BLaER1 (cell line): ENCODE measurements at regions not wholly inside any gene's neighbourhood (a gene's known extent, or its start where the extent isn't known, plus 50 kb on each side); places are given as distances from the start of the nearest gene placed in this dataset.

Source experiments
- H3K27ac ChIP-seq: shearing (Covaris generic); formaldehyde crosslinking; 2 replicates; pipeline ENCODE4 v1.8.1; 2022
- H3K27me3 ChIP-seq: shearing (Covaris generic); formaldehyde crosslinking; 2 replicates; pipeline ENCODE4 v1.8.1; 2022
- H3K36me3 ChIP-seq: shearing (Covaris generic); formaldehyde crosslinking; 2 replicates; pipeline ENCODE4 v1.8.1; 2022
- H3K4me1 ChIP-seq: shearing (Covaris generic); formaldehyde crosslinking; 2 replicates; pipeline ENCODE4 v1.8.1; 2022
- H3K4me2 ChIP-seq: shearing (Covaris generic); formaldehyde crosslinking; 2 replicates; pipeline ENCODE4 v1.8.1; 2022
- H3K4me3 ChIP-seq: shearing (Covaris generic); formaldehyde crosslinking; 2 replicates; pipeline ENCODE4 v1.8.1; 2022
- H3K9ac ChIP-seq: shearing (Covaris generic); formaldehyde crosslinking; 2 replicates; pipeline ENCODE4 v1.8.1; 2022
- H3K9me3 ChIP-seq: shearing (Covaris generic); formaldehyde crosslinking; 2 replicates; pipeline ENCODE4 v1.8.1; 2022
- H4K20me1 ChIP-seq: shearing (Covaris generic); formaldehyde crosslinking; 2 replicates; pipeline ENCODE4 v1.8.1; 2022
- Cebpa-rat ChIP-seq: shearing (Covaris generic); IDR thresholded peaks from 2 replicates; pipeline ENCODE4 v1.8.1; 2022

- H4K20me1 ChIP-seq: no peaks in the 10 kb centered on the region
- no peaks in the 10 kb centered on the region for H3K4me1 ChIP-seq
- H3K27me3 ChIP-seq: no peaks in the 10 kb centered on the region
- no peak overlapping the region for H3K4me3 ChIP-seq
- no peak overlapping the region for H3K27ac ChIP-seq
- TF ChIP-seq Cebpa-rat: no peak
- 0 out of 2 replicates have a peak, but pooled peaks cover 3% of the 10 kb centered on the region for H3K9me3 ChIP-seq
- no peak overlapping the region for H3K9ac ChIP-seq
- H3K36me3 ChIP-seq: no peaks in the 10 kb centered on the region
- no peak overlapping the region for H3K4me2 ChIP-seq
Observed at GRCh38 chr5:61768692-61769281, 436.7 kb downstream of the ZSWIM6 start.

GRCh38 chr5:61771062-61771461 lies 439.0 kb downstream of the ZSWIM6 start:
- Histone ChIP-seq H3K36me3 (no peaks in the 10 kb centered on the region), H3K27ac (no peak overlapping the region)

GRCh38 chr5:61771808-61772207 lies 439.8 kb downstream of the ZSWIM6 start:
- Histone ChIP-seq H3K4me1 (no peaks in the 10 kb centered on the region), H3K27ac (no peak overlapping the region), H4K20me1 (no peaks in the 10 kb centered on the region), H3K9me3 (no peaks in the 10 kb centered on the region), H3K27me3 (no peaks in the 10 kb centered on the region), H3K9ac (no peak overlapping the region), H3K4me2 (no peak overlapping the region), H3K36me3 (no peaks in the 10 kb centered on the region), H3K4me3 (no peak overlapping the region)
- no peak for TF ChIP-seq Cebpa-rat

More at GRCh38 chr5:61771062-61771461, 439.0 kb downstream of the ZSWIM6 start:
- Histone ChIP-seq H3K9ac (no peak overlapping the region), H3K4me2 (no peak overlapping the region), H3K4me3 (no peak overlapping the region), H4K20me1 (no peaks in the 10 kb centered on the region), H3K27me3 (no peaks in the 10 kb centered on the region), H3K9me3 (no peaks in the 10 kb centered on the region), H3K4me1 (no peaks in the 10 kb centered on the region)
- TF ChIP-seq Cebpa-rat: no peak

GRCh38 chr5:61775901-61776300 lies 443.8 kb downstream of the ZSWIM6 start:
- Histone ChIP-seq H4K20me1 (no peaks in the 10 kb centered on the region), H3K27me3 (no peaks in the 10 kb centered on the region), H3K9ac (no peak overlapping the region), H3K27ac (no peak overlapping the region), H3K4me3 (no peak overlapping the region), H3K9me3 (no peaks in the 10 kb centered on the region), H3K36me3 (no peaks in the 10 kb centered on the region), H3K4me2 (no peak overlapping the region), H3K4me1 (peaks cover 9% of the 10 kb centered on the region)
- no peak for TF ChIP-seq Cebpa-rat

GRCh38 chr5:61777292-61777691 lies 445.2 kb downstream of the ZSWIM6 start:
- H3K4me3 ChIP-seq: no peak overlapping the region
- peak overlapping the region; percentile 53 for H3K4me2 ChIP-seq
- TF ChIP-seq Cebpa-rat: no peak
- peaks cover 9% of the 10 kb centered on the region for H3K4me1 ChIP-seq
- H3K27me3 ChIP-seq: no peaks in the 10 kb centered on the region
- no peak overlapping the region for H3K9ac ChIP-seq
- H3K27ac ChIP-seq: no peak overlapping the region
- no peaks in the 10 kb centered on the region for H4K20me1 ChIP-seq
- H3K9me3 ChIP-seq: no peaks in the 10 kb centered on the region
- no peaks in the 10 kb centered on the region for H3K36me3 ChIP-seq

GRCh38 chr5:61779743-61780142 lies 447.7 kb downstream of the ZSWIM6 start:
- H3K27me3 ChIP-seq: no peaks in the 10 kb centered on the region
- peaks cover 9% of the 10 kb centered on the region for H3K4me1 ChIP-seq
- H3K9me3 ChIP-seq: no peaks in the 10 kb centered on the region
- no peaks in the 10 kb centered on the region for H4K20me1 ChIP-seq
- TF ChIP-seq Cebpa-rat: no peak
- no peak overlapping the region for H3K4me3 ChIP-seq
- H3K9ac ChIP-seq: no peak overlapping the region
- H3K36me3 ChIP-seq: no peaks in the 10 kb centered on the region
- no peak overlapping the region for H3K27ac ChIP-seq
- no peak overlapping the region for H3K4me2 ChIP-seq

GRCh38 chr5:61783481-61783880 lies 451.4 kb downstream of the ZSWIM6 start:
- no peak for TF ChIP-seq Cebpa-rat
- H3K4me2 ChIP-seq: no peak overlapping the region

GRCh38 chr5:61784341-61784740 lies 452.3 kb downstream of the ZSWIM6 start:
- TF ChIP-seq Cebpa-rat: no peak
- Histone ChIP-seq H3K9me3 (no peaks in the 10 kb centered on the region), H3K27me3 (no peaks in the 10 kb centered on the region), H3K4me1 (no peaks in the 10 kb centered on the region), H3K4me2 (no peak overlapping the region), H3K9ac (no peak overlapping the region), H3K36me3 (no peaks in the 10 kb centered on the region), H3K27ac (no peak overlapping the region), H3K4me3 (no peak overlapping the region), H4K20me1 (no peaks in the 10 kb centered on the region)

More at GRCh38 chr5:61783481-61783880, 451.4 kb downstream of the ZSWIM6 start:
- Histone ChIP-seq H3K4me3 (no peak overlapping the region), H3K9ac (no peak overlapping the region), H3K27ac (no peak overlapping the region), H4K20me1 (no peaks in the 10 kb centered on the region), H3K36me3 (no peaks in the 10 kb centered on the region), H3K9me3 (no peaks in the 10 kb centered on the region), H3K27me3 (no peaks in the 10 kb centered on the region), H3K4me1 (no peaks in the 10 kb centered on the region)

- TF ChIP-seq Cebpa-rat: no peak
- Histone ChIP-seq H3K27ac (no peak overlapping the region), H3K9me3 (no peaks in the 10 kb centered on the region), H3K36me3 (no peaks in the 10 kb centered on the region), H3K4me2 (no peak overlapping the region), H3K4me3 (no peak overlapping the region), H3K27me3 (no peaks in the 10 kb centered on the region), H4K20me1 (no peaks in the 10 kb centered on the region), H3K4me1 (no peaks in the 10 kb centered on the region), H3K9ac (no peak overlapping the region)
Observed at GRCh38 chr5:61788548-61788947, 456.5 kb downstream of the ZSWIM6 start.

- no peaks in the 10 kb centered on the region for H4K20me1 ChIP-seq
- H3K36me3 ChIP-seq: no peaks in the 10 kb centered on the region
- TF ChIP-seq Cebpa-rat: no peak
- H3K27me3 ChIP-seq: no peaks in the 10 kb centered on the region
- no peak overlapping the region for H3K4me2 ChIP-seq
- H3K9ac ChIP-seq: no peak overlapping the region
- H3K4me1 ChIP-seq: no peaks in the 10 kb centered on the region
- no peaks in the 10 kb centered on the region for H3K9me3 ChIP-seq
- H3K27ac ChIP-seq: no peak overlapping the region
- no peak overlapping the region for H3K4me3 ChIP-seq
Observed at GRCh38 chr5:61790007-61790406, 457.9 kb downstream of the ZSWIM6 start.

GRCh38 chr5:61790678-61791077 lies 458.6 kb downstream of the ZSWIM6 start:
- no peak overlapping the region for H3K9ac ChIP-seq
- TF ChIP-seq Cebpa-rat: no peak
- no peak overlapping the region for H3K27ac ChIP-seq
- H3K27me3 ChIP-seq: no peaks in the 10 kb centered on the region
- no peaks in the 10 kb centered on the region for H3K4me1 ChIP-seq
- no peaks in the 10 kb centered on the region for H3K36me3 ChIP-seq
- no peaks in the 10 kb centered on the region for H4K20me1 ChIP-seq
- no peak overlapping the region for H3K4me2 ChIP-seq
- no peaks in the 10 kb centered on the region for H3K9me3 ChIP-seq
- H3K4me3 ChIP-seq: no peak overlapping the region
